HK-2 (cell line): ENCODE measurements at regions not wholly inside any gene's neighbourhood (a gene's known extent, or its start where the extent isn't known, plus 50 kb on each side); places are given as distances from the start of the nearest gene placed in this dataset.
A peak's percentile ranks its signal among the peaks of the same experiment; 100 is the strongest.
"Not testable (repeated sequence)": the region's sequence is repeated elsewhere in the genome, so short reads cannot be mapped to it uniquely, and the experiment has no call there.

Source experiments
- DNase-seq: peaks from one replicate; pipeline ENCODE4 v3.0.0-alpha.2; 2018; ENCODE audit not compliant: unreplicated experiment

DNA sequence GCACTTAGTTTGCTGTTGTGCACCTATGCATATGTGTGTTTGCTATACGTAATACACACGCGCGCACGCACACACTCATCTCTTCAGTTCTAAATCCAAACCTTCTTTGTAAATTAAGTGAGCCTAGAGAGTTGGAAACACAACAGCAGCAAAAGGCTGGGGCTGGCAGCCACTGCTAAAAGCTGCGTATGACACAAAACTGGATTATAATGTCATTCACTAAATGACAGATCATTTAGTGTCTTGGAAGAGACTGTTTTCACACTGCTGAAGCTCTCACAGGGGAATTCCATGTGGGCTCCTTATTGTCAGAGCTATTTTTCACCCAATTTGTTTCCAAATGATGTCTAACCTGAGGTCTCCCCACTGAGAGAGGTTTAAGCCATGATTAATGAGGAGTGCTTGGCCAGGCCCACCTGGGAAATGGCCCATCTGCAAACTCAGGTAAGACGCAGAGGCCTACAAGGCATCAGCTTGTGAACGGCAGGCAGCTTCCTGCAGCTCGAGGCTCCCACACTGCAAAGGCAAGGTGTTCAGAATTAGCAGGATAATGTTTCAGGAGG lies 94.2 kb downstream of the OLIG3 start:
- DNase-seq: no peak

DNA sequence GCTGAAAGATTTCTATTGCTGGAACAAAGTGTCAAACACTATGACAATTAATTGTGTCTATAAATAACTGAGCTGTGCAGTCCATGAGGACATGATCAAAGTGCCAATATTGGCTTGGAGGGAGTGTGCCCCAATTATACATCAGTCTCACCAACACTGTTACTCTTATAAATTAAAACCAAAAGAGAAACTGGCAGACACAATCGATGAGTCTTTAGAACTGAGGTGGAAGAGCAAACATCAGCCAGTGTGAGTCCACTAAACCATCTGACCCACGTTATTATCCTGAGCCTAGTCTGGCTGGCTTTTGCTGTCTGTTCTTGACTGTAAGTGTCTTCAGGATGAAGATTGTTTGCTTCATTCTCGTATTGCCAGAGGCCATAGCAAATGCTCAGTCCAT lies 98.9 kb downstream of the OLIG3 start:
- DNase-seq: no peak

- DNase-seq: peak; percentile 19
These were observed 103.0 kb downstream of the OLIG3 start for GRCh38 chr6:137391061-137391814.

- DNase-seq: peak; percentile 39
These were observed 103.9 kb downstream of the OLIG3 start for GRCh38 chr6:137390334-137390733.

- DNase-seq: peak; percentile 42
These were observed 105.0 kb downstream of the OLIG3 start for GRCh38 chr6:137389150-137389704.

GRCh38 chr6:137387096-137387764 lies 107.0 kb downstream of the OLIG3 start:
- DNase-seq: no peak

- not testable (repeated sequence) for DNase-seq
These were observed 110.9 kb downstream of the OLIG3 start for GRCh38 chr6:137383287-137383686.

DNA sequence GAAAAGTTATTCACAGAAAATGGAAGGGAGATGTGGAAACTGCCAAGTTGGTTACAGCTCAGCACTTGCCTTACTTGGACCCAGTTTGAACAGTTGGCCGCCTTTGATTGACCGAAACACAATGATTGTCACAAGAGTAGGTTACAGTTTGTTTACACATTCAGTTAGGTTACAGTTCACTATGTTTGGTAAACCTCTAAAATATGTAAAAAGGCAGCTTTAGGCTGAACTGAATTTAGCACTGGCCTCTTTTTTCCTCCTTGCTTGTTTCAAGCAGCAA lies 116.2 kb downstream of the OLIG3 start:
- DNase-seq: no peak

DNA sequence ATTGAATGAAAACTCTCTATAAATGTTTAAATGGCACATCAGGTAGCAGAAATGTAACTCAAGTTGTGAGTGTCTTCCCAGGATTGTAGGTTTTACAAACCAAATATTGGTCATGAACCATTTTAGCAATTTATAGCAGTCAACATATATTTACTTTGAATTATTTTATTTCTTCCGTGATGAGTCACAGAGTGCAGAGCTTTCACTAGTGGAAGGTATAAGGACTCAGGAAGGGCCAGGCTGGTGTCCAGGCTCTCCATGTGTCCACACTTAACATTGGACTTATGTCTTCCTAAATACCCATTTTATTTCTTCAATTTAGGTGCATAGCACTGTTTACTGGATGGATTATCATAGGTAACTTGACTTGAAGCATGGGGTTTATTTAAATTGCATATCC lies 120.9 kb downstream of the OLIG3 start:
- DNase-seq: no peak

DNA sequence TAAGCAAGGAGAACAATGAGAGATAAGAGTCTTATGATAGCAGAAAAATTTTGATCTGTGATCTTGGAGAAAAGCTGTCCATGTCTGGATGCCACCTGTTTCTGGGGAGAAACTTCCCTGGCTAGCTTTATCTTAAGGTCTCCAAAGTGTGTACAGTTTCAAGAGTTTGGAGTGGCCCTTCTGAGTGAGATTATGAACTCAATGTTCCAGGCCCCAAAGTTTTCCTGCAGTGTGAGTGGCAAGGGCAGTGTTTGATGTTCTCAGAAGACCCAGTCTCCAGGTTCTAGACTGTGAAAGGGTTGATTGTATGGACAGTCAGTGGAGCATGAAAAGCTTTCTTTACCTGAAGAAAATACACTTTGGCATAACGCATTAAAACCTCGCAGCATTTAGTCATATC lies 121.7 kb downstream of the OLIG3 start:
- no peak for DNase-seq

DNA sequence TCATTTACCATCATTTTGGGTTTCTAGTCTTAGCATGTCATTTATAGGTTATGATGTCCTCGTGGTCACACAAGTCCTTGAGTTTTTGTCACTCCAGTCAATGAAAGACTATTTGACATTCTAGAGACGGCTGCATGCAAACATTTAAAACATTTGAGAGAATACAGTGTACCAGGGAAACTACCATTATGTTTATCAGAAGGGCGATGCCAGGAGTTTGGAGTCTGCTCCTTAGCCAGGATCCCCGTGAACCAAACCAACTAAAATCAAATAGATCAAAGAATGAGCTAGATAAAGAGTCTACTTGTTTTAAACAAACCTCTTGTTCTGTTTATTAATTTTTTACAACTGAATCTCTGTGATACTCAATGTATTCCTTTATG lies 122.6 kb downstream of the OLIG3 start:
- no peak for DNase-seq

DNA sequence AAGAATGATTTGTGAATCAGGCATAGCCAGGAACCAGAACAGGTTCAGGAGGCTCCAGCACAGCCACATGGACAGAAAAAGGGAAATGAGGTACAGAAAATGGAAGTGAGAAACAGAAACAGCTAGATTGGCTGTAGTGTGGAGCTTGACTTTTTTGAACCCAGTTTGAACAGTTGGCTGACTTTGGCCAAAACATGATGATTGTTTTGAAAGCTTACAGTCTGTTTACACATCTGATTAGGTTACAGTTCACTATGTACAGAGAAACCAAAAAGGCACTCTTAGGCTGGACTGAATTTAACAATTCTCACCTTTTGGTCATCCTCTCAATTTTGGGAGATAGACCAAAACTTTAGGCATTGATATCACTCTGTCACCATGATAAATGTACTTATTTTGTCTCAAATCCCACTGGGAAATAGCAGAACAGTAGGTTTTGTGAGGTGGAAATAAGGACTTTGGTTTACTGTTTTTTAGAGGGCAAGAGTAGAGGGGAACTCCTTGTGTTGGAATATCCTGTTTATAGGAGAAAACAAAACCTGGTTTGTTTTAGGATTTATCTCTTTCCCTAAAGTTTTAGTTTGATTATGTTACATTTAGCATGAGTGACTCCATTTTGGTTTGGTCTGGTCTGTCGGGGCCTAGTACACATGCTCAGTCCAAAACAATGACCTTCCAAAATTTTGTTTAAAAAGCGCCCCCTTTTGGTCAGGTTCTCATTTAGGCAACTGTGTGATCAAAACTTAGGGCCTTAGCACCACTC lies 123.1 kb downstream of the OLIG3 start:
- no peak for DNase-seq

- DNase-seq: no peak
These were observed 125.1 kb downstream of the OLIG3 start for GRCh38 chr6:137369136-137369535.

DNA sequence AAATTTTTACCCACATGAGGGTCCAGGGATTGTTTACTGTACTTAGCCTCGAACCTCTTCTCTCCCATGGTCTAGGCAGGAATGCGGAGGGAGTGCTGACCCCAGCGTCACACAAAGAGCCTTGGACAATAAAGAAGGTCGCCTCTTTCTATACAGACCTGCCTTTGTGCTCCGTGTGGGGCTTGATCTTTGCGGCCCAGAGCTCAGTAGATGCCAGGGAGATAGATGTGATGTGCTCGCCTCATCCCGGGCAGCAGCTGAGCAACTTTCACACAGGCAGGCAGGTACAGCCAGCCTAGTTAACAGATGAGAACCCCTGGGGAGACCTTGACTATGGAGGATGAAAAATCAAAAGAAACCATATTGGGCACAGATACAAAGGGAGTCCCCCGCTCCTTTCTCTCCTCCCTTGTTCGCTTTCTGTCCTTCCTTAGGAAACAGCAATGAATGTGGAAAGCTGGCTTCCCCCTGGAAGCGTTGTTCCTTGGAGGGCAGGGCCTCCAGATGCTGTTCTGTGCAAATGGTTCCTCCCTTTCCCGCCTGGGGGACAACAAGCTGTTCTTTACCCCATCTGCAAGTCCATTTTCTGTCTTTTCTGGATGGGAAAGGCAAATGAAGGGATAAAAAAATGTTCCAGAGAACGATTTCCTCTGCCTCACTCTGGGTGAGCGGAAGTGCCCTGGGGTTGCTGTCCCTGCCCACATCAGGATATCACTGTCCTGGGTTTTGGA lies 128.3 kb downstream of the OLIG3 start:
- DNase-seq: no peak

DNA sequence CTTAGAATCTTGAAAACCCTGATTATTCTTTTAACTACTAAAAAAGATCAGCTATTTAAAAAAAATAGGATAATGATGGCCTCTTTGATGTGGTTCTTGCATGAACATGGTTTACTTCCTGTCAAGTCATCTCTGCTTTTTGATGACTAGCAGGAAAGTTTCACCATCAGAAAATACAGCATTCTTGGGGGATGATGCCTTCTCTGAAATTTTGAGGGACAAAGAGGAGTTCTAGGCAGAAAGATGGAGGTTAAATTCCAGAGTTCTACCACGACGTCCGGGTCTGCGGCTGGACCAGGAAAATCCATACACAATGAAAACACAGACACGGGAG lies 130.4 kb downstream of the OLIG3 start:
- no peak for DNase-seq

DNA sequence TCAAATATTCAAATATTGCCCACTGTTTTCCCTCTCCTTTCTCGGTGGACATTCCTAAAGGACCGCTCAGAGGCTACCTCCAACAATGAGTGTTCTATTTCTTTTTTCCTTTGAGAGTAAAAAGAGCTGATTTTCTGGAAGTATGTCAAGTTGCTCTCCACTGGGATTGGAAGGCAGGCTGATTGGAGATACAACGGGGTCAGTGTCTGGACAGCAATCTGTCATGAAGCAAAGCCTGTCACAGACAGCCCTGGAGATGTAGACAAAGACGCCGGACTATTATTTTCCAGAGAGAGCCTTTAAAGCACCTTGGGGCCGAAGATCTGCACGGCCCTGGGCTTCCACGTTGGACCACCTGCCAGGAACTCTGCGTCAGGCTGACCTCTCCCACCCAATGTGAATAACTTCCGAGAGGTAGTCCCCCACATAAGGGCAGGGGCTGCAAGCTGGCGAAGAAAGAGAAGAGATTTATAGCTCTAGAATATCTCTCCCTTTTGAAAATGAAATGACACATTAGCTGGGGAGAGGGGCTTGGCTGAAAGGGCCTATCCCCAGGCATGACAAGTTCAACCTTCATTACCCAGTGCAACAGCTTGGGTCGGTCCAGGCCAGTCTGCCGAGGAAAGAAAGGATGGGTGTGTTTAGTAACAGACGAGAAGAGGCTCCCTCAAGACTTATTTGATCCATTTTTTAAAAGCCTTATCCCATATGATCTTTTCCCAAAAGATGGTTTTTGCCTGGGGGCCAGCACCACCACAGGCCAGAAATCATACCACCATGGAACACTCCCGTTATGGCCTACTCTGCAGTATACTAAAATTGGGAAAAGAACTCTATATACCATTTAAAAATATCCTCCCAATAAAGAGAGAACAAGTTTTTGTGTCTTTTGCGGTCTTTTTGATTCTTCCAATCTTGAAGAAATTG lies 131.1 kb downstream of the OLIG3 start:
- no peak for DNase-seq

DNA sequence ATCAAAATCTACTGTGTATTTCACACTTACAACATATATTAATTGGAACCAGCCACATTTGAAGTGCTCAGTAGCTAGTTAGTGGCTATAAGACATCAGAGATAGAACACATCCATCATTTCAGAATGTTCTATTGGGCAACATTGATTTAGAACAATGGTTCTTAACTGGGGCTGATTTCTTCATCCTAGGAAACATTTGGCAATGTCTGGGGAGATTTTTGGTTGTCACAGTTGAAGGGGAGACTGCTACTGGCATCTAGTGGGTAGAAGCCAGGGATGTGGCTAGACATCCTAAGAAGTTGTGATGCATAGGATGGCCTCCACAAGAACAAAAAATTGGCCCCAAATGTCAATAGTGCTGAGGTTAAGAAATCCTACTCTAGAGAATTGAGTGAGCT lies 132.5 kb downstream of the OLIG3 start:
- no peak for DNase-seq

GRCh38 chr6:137358273-137358672 lies 135.9 kb downstream of the OLIG3 start:
- no peak for DNase-seq

GRCh38 chr6:137357948-137358266 lies 136.3 kb downstream of the OLIG3 start:
- DNase-seq: no peak

DNA sequence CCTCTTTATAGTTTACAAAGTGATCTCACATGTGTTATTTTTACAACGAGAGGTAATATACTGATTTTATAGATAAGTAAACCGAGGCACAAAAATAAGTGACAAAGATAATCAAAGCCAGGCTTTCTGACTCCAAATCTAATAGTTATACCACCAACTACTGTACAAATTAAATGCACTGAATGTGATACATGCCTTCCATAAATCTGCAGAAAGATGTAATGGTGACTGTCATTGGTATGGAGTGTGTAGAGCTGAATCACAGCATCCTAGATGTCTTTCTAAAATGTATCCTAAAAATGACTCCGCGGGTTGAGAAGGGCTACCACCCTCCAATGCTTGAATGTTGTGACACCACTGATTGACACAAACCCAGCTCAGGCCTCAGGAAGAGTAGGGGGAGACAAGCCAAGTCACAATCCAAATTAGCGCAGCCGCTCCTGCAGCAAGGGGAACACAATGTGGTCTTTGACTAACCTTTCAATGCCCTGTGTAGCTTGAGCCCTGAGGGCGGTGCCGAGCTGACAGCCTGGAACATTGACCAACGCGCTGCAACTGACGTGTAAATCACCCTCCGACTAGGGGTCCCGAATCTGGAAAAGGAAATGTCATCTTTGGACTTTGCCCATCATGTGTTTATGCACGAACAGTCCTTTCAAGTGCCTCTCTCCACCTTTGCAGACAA lies 136.8 kb downstream of the OLIG3 start:
- DNase-seq: no peak
